Activated CD4-positive, alpha-beta memory T cell treated with anti-CD3 and anti-CD28 coated beads, Interleukin-2, amount 10 ng/mL, durations not matched to agents 7 days and 5 days (primary cell): ENCODE measurements at regions not wholly inside any gene's neighbourhood (a gene's known extent, or its start where the extent isn't known, plus 50 kb on each side); places are given as distances from the start of the nearest gene placed in this dataset.
"Not testable (repeated sequence)": the region's sequence is repeated elsewhere in the genome, so short reads cannot be mapped to it uniquely, and the experiment has no call there.

Experiments used
- CTCF ChIA-PET: fragments of 350-600 bp; sonication (Branson Sonifier 250); formaldehyde crosslinking; loops from one replicate; lab custom pipeline; 2021; ENCODE audit warnings: antibody characterized with exemption, inconsistent platforms; lab: Charles Lee
- POLR2A ChIA-PET: fragments of 350-600 bp; sonication (Branson Sonifier 250); formaldehyde crosslinking; loops from one replicate; lab custom pipeline; 2021; ENCODE audit warnings: antibody characterized with exemption; lab: Charles Lee
- DNase-seq: peaks from one replicate; pipeline ENCODE4 v3.0.0-alpha.2; 2020
- H3K27ac Mint-ChIP-seq: one replicate; pipeline ENCODE4 v1.8.0; 2021; ENCODE audit warnings: mild to moderate bottlenecking, mixed read lengths
- H3K27me3 Mint-ChIP-seq: one replicate; pipeline ENCODE4 v1.8.0; 2021; ENCODE audit warnings: mixed read lengths
- H3K36me3 Mint-ChIP-seq: one replicate; pipeline ENCODE4 v1.8.0; 2021; ENCODE audit warnings: low read depth, mixed read lengths
- H3K4me1 Mint-ChIP-seq: one replicate; pipeline ENCODE4 v1.8.0; 2021; ENCODE audit warnings: mixed read lengths
- H3K4me3 Mint-ChIP-seq: one replicate; pipeline ENCODE4 v1.8.0; 2021; ENCODE audit warnings: mild to moderate bottlenecking, mixed read lengths
- H3K9me3 Mint-ChIP-seq: one replicate; pipeline ENCODE4 v1.8.0; 2021; ENCODE audit warnings: mixed read lengths

GRCh38 chr5:62752056-62752997, 173.7 kb downstream of the LRRC70 start:
- DNase-seq, H3K4me3 Mint-ChIP-seq, H3K9me3 Mint-ChIP-seq, H3K27ac Mint-ChIP-seq, H3K36me3 Mint-ChIP-seq, H3K4me1 Mint-ChIP-seq, POLR2A ChIA-PET, CTCF ChIA-PET: not testable (repeated sequence)
- H3K27me3 Mint-ChIP-seq: peaks cover 10% of the 10 kb centered on the region

GRCh38 chr5:62742207-62742606, 163.6 kb downstream of the LRRC70 start:
- Mint-ChIP-seq H3K4me3 (no peak overlapping the region), H3K27ac (no peak overlapping the region), H3K4me1 (no peaks in the 10 kb centered on the region), H3K27me3 (peaks cover 21% of the 10 kb centered on the region), H3K9me3 (no peaks in the 10 kb centered on the region), H3K36me3 (no peaks in the 10 kb centered on the region)
- CTCF ChIA-PET: no interaction called here
- POLR2A ChIA-PET: no interaction called here
- no peak for DNase-seq

GRCh38 chr5:62741761-62742160, 163.1 kb downstream of the LRRC70 start:
- POLR2A ChIA-PET: no interaction called here
- H3K27ac Mint-ChIP-seq: no peak overlapping the region
- no peaks in the 10 kb centered on the region for H3K4me1 Mint-ChIP-seq
- no peak overlapping the region for H3K4me3 Mint-ChIP-seq
- no peaks in the 10 kb centered on the region for H3K36me3 Mint-ChIP-seq
- CTCF ChIA-PET: no interaction called here
- H3K27me3 Mint-ChIP-seq: peaks cover 24% of the 10 kb centered on the region
- no peak for DNase-seq
- no peaks in the 10 kb centered on the region for H3K9me3 Mint-ChIP-seq

GRCh38 chr5:62737766-62738165, 159.1 kb downstream of the LRRC70 start:
- Mint-ChIP-seq H3K4me3 (no peak overlapping the region), H3K27ac (no peak overlapping the region), H3K4me1 (no peaks in the 10 kb centered on the region), H3K27me3 (peaks cover 31% of the 10 kb centered on the region), H3K36me3 (no peaks in the 10 kb centered on the region), H3K9me3 (no peaks in the 10 kb centered on the region)
- POLR2A ChIA-PET: no interaction called here
- CTCF ChIA-PET: no interaction called here
- no peak for DNase-seq

- Mint-ChIP-seq H3K27ac (no peak overlapping the region), H3K27me3 (peaks cover 23% of the 10 kb centered on the region), H3K9me3 (peaks cover 3% of the 10 kb centered on the region), H3K4me1 (peaks cover 11% of the 10 kb centered on the region), H3K4me3 (no peak overlapping the region), H3K36me3 (no peaks in the 10 kb centered on the region)
- DNase-seq: no peak
- POLR2A ChIA-PET: no interaction called here
- CTCF ChIA-PET: no interaction called here
These were observed 154.1 kb downstream of the LRRC70 start for GRCh38 chr5:62732677-62733121.

- Mint-ChIP-seq H3K4me1 (peaks cover 11% of the 10 kb centered on the region), H3K27me3 (peaks cover 16% of the 10 kb centered on the region), H3K36me3 (no peaks in the 10 kb centered on the region), H3K9me3 (peaks cover 3% of the 10 kb centered on the region), H3K4me3 (no peak overlapping the region), H3K27ac (no peak overlapping the region)
- ChIA-PET POLR2A (no interaction called here), CTCF (interaction anchor here (1.2 kb wide), 1 partner anchor 12 kb away, joined by 4 read pairs; no protein-coding TSS in a partner anchor)
- peak; percentile 48 for DNase-seq
These were observed 152.4 kb downstream of the LRRC70 start for GRCh38 chr5:62731022-62731421.

GRCh38 chr5:62729675-62730074, 151.1 kb downstream of the LRRC70 start:
- CTCF ChIA-PET: interaction anchor here (0.6 kb wide), 1 partner anchor 286 kb away, joined by 3 read pairs; no protein-coding TSS in a partner anchor
- Mint-ChIP-seq H3K27ac (no peak overlapping the region), H3K9me3 (peaks cover 3% of the 10 kb centered on the region), H3K4me1 (peaks cover 11% of the 10 kb centered on the region), H3K27me3 (peaks cover 11% of the 10 kb centered on the region), H3K4me3 (no peak overlapping the region), H3K36me3 (no peaks in the 10 kb centered on the region)
- POLR2A ChIA-PET: no interaction called here
- DNase-seq: no peak

- H3K4me1 Mint-ChIP-seq: peaks cover 11% of the 10 kb centered on the region
- peaks cover 3% of the 10 kb centered on the region for H3K9me3 Mint-ChIP-seq
- DNase-seq: no peak
- H3K27ac Mint-ChIP-seq: no peak overlapping the region
- POLR2A ChIA-PET: no interaction called here
- CTCF ChIA-PET: no interaction called here
- no peak overlapping the region for H3K4me3 Mint-ChIP-seq
- H3K27me3 Mint-ChIP-seq: peaks cover 8% of the 10 kb centered on the region
- H3K36me3 Mint-ChIP-seq: no peaks in the 10 kb centered on the region
These were observed 149.2 kb downstream of the LRRC70 start for GRCh38 chr5:62727861-62728260.

- DNase-seq: no peak
- Mint-ChIP-seq H3K4me3 (no peak overlapping the region), H3K27ac (no peak overlapping the region), H3K27me3 (peaks cover 11% of the 10 kb centered on the region), H3K4me1 (peaks cover 11% of the 10 kb centered on the region), H3K9me3 (peaks cover 3% of the 10 kb centered on the region), H3K36me3 (no peaks in the 10 kb centered on the region)
- ChIA-PET POLR2A (no interaction called here), CTCF (no interaction called here)
These were observed 148.6 kb downstream of the LRRC70 start for GRCh38 chr5:62727184-62727583.

GRCh38 chr5:62722360-62722759, 143.7 kb downstream of the LRRC70 start:
- no peaks in the 10 kb centered on the region for H3K9me3 Mint-ChIP-seq
- H3K27ac Mint-ChIP-seq: no peak overlapping the region
- no peaks in the 10 kb centered on the region for H3K4me1 Mint-ChIP-seq
- CTCF ChIA-PET: no interaction called here
- no peak for DNase-seq
- H3K4me3 Mint-ChIP-seq: no peak overlapping the region
- H3K36me3 Mint-ChIP-seq: no peaks in the 10 kb centered on the region
- H3K27me3 Mint-ChIP-seq: peaks cover 39% of the 10 kb centered on the region
- POLR2A ChIA-PET: no interaction called here

GRCh38 chr5:62720031-62720441, 141.4 kb downstream of the LRRC70 start:
- Mint-ChIP-seq H3K27me3 (peaks cover 44% of the 10 kb centered on the region), H3K9me3 (no peaks in the 10 kb centered on the region), H3K36me3 (no peaks in the 10 kb centered on the region), H3K4me3 (no peak overlapping the region), H3K27ac (no peak overlapping the region), H3K4me1 (no peaks in the 10 kb centered on the region)
- POLR2A ChIA-PET: no interaction called here
- DNase-seq: peak; percentile 17
- CTCF ChIA-PET: interaction anchor here (1.2 to 1.4 kb wide), 2 partner anchors 16 to 260 kb away, joined by 3 read pairs; no protein-coding TSS in a partner anchor

GRCh38 chr5:62719061-62719720, 140.6 kb downstream of the LRRC70 start:
- no peak for DNase-seq
- POLR2A ChIA-PET: no interaction called here
- Mint-ChIP-seq H3K27me3 (peaks cover 44% of the 10 kb centered on the region), H3K36me3 (no peaks in the 10 kb centered on the region), H3K9me3 (no peaks in the 10 kb centered on the region), H3K27ac (no peak overlapping the region), H3K4me1 (no peaks in the 10 kb centered on the region), H3K4me3 (no peak overlapping the region)
- CTCF ChIA-PET: interaction anchor here (1.3 to 1.4 kb wide), 2 partner anchors 12 to 16 kb away, joined by 3 to 4 read pairs; no protein-coding TSS in a partner anchor

GRCh38 chr5:62718324-62718723, 139.7 kb downstream of the LRRC70 start:
- no peak overlapping the region for H3K4me3 Mint-ChIP-seq
- no peaks in the 10 kb centered on the region for H3K9me3 Mint-ChIP-seq
- peaks cover 38% of the 10 kb centered on the region for H3K27me3 Mint-ChIP-seq
- no peak for DNase-seq
- ChIA-PET CTCF (interaction anchor here (1.3 to 1.4 kb wide), 2 partner anchors 13 to 15 kb away, joined by 3 to 4 read pairs; no protein-coding TSS in a partner anchor), POLR2A (no interaction called here)
- H3K36me3 Mint-ChIP-seq: no peaks in the 10 kb centered on the region
- no peaks in the 10 kb centered on the region for H3K4me1 Mint-ChIP-seq
- H3K27ac Mint-ChIP-seq: no peak overlapping the region
